ENCODE measurements at regions not wholly inside any gene's neighbourhood (a gene's known extent, or its start where the extent isn't known, plus 50 kb on each side); places are given as distances from the start of the nearest gene placed in this dataset.

GRCh38 chr6:106757267-106757666 is 127.9 kb downstream of the QRSL1 start:
- TF ChIP-seq CTCF (IDR thresholded peaks at IDR 0.05; ENCODE audit: insufficient read depth, low read length, poor library complexity, severe bottlenecking) (no peak), EZH2phosphoT487 (conservative IDR thresholded peaks at IDR 0.05; ENCODE audit: low read length) (no peak)
- H3K9ac ChIP-seq (ENCODE audit: low read length): no peak overlapping the region
- H3K9me2 ChIP-seq (replicated peaks; ENCODE audit: insufficient read depth, low read length): no peaks in the 10 kb centered on the region
- no peak overlapping the region for H3K27ac ChIP-seq (ENCODE audit: low read depth, low read length)
- no peaks in the 10 kb centered on the region for H4K20me1 ChIP-seq (ENCODE audit: low read depth, low read length)
- no peak overlapping the region for H2AFZ ChIP-seq (ENCODE audit: low read depth, low read length, severe bottlenecking)
- no peaks in the 10 kb centered on the region for H3K9me3 ChIP-seq (ENCODE audit: insufficient read depth, low read length)
- no peak overlapping the region for H3K4me3 ChIP-seq (ENCODE audit: insufficient read depth, low read length, poor library complexity, severe bottlenecking)
- no peaks in the 10 kb centered on the region for H3K79me2 ChIP-seq (ENCODE audit: insufficient read depth, low read length)
- H3K4me2 ChIP-seq (ENCODE audit: low read depth, low read length, poor library complexity, severe bottlenecking): no peak overlapping the region
- H3F3A ChIP-seq (ENCODE audit: insufficient read depth): no peaks in the 10 kb centered on the region
- no peaks in the 10 kb centered on the region for H3K36me3 ChIP-seq (ENCODE audit: low read length)
- H3K27me3 ChIP-seq (ENCODE audit: low read length): no peaks in the 10 kb centered on the region

GRCh38 chr6:106754215-106754614 is 124.8 kb downstream of the QRSL1 start:
- Histone ChIP-seq H3K9me3 (ENCODE audit: insufficient read depth, low read length) (no peaks in the 10 kb centered on the region), H3K79me2 (ENCODE audit: insufficient read depth, low read length) (no peaks in the 10 kb centered on the region), H4K20me1 (ENCODE audit: low read depth, low read length) (no peaks in the 10 kb centered on the region), H3K36me3 (ENCODE audit: low read length) (no peaks in the 10 kb centered on the region), H2AFZ (ENCODE audit: low read depth, low read length, severe bottlenecking) (no peak overlapping the region), H3K9ac (ENCODE audit: low read length) (no peak overlapping the region), H3F3A (ENCODE audit: insufficient read depth) (no peaks in the 10 kb centered on the region), H3K9me2 (replicated peaks; ENCODE audit: insufficient read depth, low read length) (no peaks in the 10 kb centered on the region), H3K27me3 (ENCODE audit: low read length) (no peaks in the 10 kb centered on the region), H3K4me2 (ENCODE audit: low read depth, low read length, poor library complexity, severe bottlenecking) (no peak overlapping the region), H3K27ac (ENCODE audit: low read depth, low read length) (no peak overlapping the region), H3K4me3 (ENCODE audit: insufficient read depth, low read length, poor library complexity, severe bottlenecking) (no peak overlapping the region)
- TF ChIP-seq CTCF (IDR thresholded peaks at IDR 0.05; ENCODE audit: insufficient read depth, low read length, poor library complexity, severe bottlenecking) (no peak), EZH2phosphoT487 (conservative IDR thresholded peaks at IDR 0.05; ENCODE audit: low read length) (no peak)

- no peak for TF ChIP-seq EZH2phosphoT487 (conservative IDR thresholded peaks at IDR 0.05; ENCODE audit: low read length)
- TF ChIP-seq CTCF (IDR thresholded peaks at IDR 0.05; ENCODE audit: insufficient read depth, low read length, poor library complexity, severe bottlenecking): no peak
- Histone ChIP-seq H3K4me2 (ENCODE audit: low read depth, low read length, poor library complexity, severe bottlenecking) (no peak overlapping the region), H3K79me2 (ENCODE audit: insufficient read depth, low read length) (no peaks in the 10 kb centered on the region), H3K36me3 (ENCODE audit: low read length) (0 out of 2 replicates have a peak, but pooled peaks cover 3% of the 10 kb centered on the region), H3K27ac (ENCODE audit: low read depth, low read length) (no peak overlapping the region), H3K9me3 (ENCODE audit: insufficient read depth, low read length) (no peaks in the 10 kb centered on the region), H3K27me3 (ENCODE audit: low read length) (no peaks in the 10 kb centered on the region), H3K4me3 (ENCODE audit: insufficient read depth, low read length, poor library complexity, severe bottlenecking) (no peak overlapping the region), H2AFZ (ENCODE audit: low read depth, low read length, severe bottlenecking) (no peak overlapping the region), H3K9ac (ENCODE audit: low read length) (no peak overlapping the region), H3K9me2 (replicated peaks; ENCODE audit: insufficient read depth, low read length) (no peaks in the 10 kb centered on the region), H3F3A (ENCODE audit: insufficient read depth) (no peaks in the 10 kb centered on the region), H4K20me1 (ENCODE audit: low read depth, low read length) (no peaks in the 10 kb centered on the region)
These were observed 123.3 kb downstream of the QRSL1 start for GRCh38 chr6:106752641-106753040.

Measured in SU-DHL-6 (cell line).